Fibroblast of pulmonary artery (primary cell): ENCODE measurements at regions not wholly inside any gene's neighbourhood (a gene's known extent, or its start where the extent isn't known, plus 50 kb on each side); places are given as distances from the start of the nearest gene placed in this dataset.

Experiments
- DNase-seq: peaks from one replicate; pipeline ENCODE4 v3.0.0-alpha.2; 2010; ENCODE audit warnings: low read depth
- H3K4me3 ChIP-seq: replicated peaks from 2 replicates; pipeline ENCODE4 v1.5.1; 2011; ENCODE audit warnings: low read depth, mild to moderate bottlenecking, control low read depth, low read length, moderate library complexity
- CTCF ChIP-seq: IDR thresholded peaks from 2 replicates; pipeline ENCODE4 v1.5.1; 2011; ENCODE audit warnings: mild to moderate bottlenecking, control low read depth, low read length, inconsistent platforms; ENCODE audit errors: missing control alignments

GRCh38 chr5:136518174-136518573 lies 152.8 kb upstream of the TRPC7 start:
- no peak for TF ChIP-seq CTCF
- DNase-seq: no peak
- H3K4me3 ChIP-seq: no peak overlapping the region

- no peak for TF ChIP-seq CTCF
- no peak overlapping the region for H3K4me3 ChIP-seq
- no peak for DNase-seq
Measured at GRCh38 chr5:136517755-136518154, 152.4 kb upstream of the TRPC7 start.

GRCh38 chr5:136516637-136517036 lies 151.3 kb upstream of the TRPC7 start:
- TF ChIP-seq CTCF: no peak
- H3K4me3 ChIP-seq: no peak overlapping the region
- no peak for DNase-seq

GRCh38 chr5:136513430-136513829 lies 148.1 kb upstream of the TRPC7 start:
- no peak overlapping the region for H3K4me3 ChIP-seq
- TF ChIP-seq CTCF: no peak

GRCh38 chr5:136511046-136511445 lies 145.7 kb upstream of the TRPC7 start:
- no peak for DNase-seq
- H3K4me3 ChIP-seq: no peak overlapping the region
- no peak for TF ChIP-seq CTCF

More at GRCh38 chr5:136513430-136513829, 148.1 kb upstream of the TRPC7 start:
- no peak for DNase-seq

GRCh38 chr5:136510481-136510880 lies 145.1 kb upstream of the TRPC7 start:
- no peak for DNase-seq
- H3K4me3 ChIP-seq: no peak overlapping the region
- no peak for TF ChIP-seq CTCF

GRCh38 chr5:136506131-136506530 lies 140.8 kb upstream of the TRPC7 start:
- TF ChIP-seq CTCF: no peak
- DNase-seq: no peak

More at GRCh38 chr5:136506131-136506530, 140.8 kb upstream of the TRPC7 start:
- no peak overlapping the region for H3K4me3 ChIP-seq
